GM23338 (cell line): ENCODE measurements at regions not wholly inside any gene's neighbourhood (a gene's known extent, or its start where the extent isn't known, plus 50 kb on each side); places are given as distances from the start of the nearest gene placed in this dataset.
A peak's percentile ranks its signal among the peaks of the same experiment; 100 is the strongest.

ENCODE experiments used
- ATAC-seq: fragments of 200-7000 bp; cut with Tn5 transposase; 3 replicates; pipeline ENCODE4 v1.9.1; 2020
- DNase-seq: peaks from one replicate; pipeline ENCODE4 v3.0.0-alpha.2; 2015; ENCODE audit warnings: low spot score
- H2AFZ ChIP-seq: fragments of 200-600 bp; sonication (generic); 2 replicates; pipeline ENCODE4 v1.8.0; 2016; ENCODE audit warnings: antibody characterized with exemption, mild to moderate bottlenecking, moderate library complexity
- H3F3A ChIP-seq: fragments of 200-600 bp; sonication (generic); replicated peaks from 2 replicates; pipeline ENCODE4 v1.8.0; 2017; ENCODE audit warnings: antibody characterized with exemption, mixed run types, low read depth
- H3K27ac ChIP-seq: fragments of 200-600 bp; sonication (generic); 2 replicates; pipeline ENCODE4 v1.6.1; 2016; ENCODE audit warnings: low read depth
- H3K27me3 ChIP-seq: fragments of 200-600 bp; sonication (generic); 2 replicates; pipeline ENCODE4 v1.8.0; 2016; ENCODE audit warnings: mild to moderate bottlenecking, mixed run types, moderate library complexity; ENCODE audit not compliant: insufficient read depth
- H3K36me3 ChIP-seq: fragments of 200-600 bp; sonication (generic); 2 replicates; pipeline ENCODE4 v1.8.0; 2016; ENCODE audit warnings: mild to moderate bottlenecking; ENCODE audit not compliant: insufficient read depth
- H3K4me1 ChIP-seq: fragments of 200-600 bp; sonication (generic); 2 replicates; pipeline ENCODE4 v1.8.0; 2016; ENCODE audit warnings: mild to moderate bottlenecking, moderate library complexity; ENCODE audit not compliant: insufficient read depth
- H3K4me2 ChIP-seq: fragments of 200-600 bp; sonication (generic); 2 replicates; pipeline ENCODE4 v1.7.1; 2017; ENCODE audit warnings: mixed run types
- H3K4me3 ChIP-seq: fragments of 200-600 bp; sonication (generic); 2 replicates; pipeline ENCODE4 v1.6.1; 2016; ENCODE audit warnings: mixed run types
- H3K79me2 ChIP-seq: fragments of 200-600 bp; sonication (generic); replicated peaks from 2 replicates; pipeline ENCODE4 v1.8.0; 2017; ENCODE audit warnings: mild to moderate bottlenecking; ENCODE audit not compliant: insufficient read depth
- H3K9me2 ChIP-seq: fragments of 200-600 bp; sonication (generic); 2 replicates; pipeline ENCODE4 v1.8.0; 2017; ENCODE audit not compliant: insufficient read depth
- H4K20me1 ChIP-seq: fragments of 200-600 bp; sonication (generic); replicated peaks from 2 replicates; pipeline ENCODE4 v1.8.0; 2017; ENCODE audit warnings: mild to moderate bottlenecking; ENCODE audit not compliant: insufficient read depth
- H3K27ac Mint-ChIP-seq: 2 replicates; pipeline ENCODE4 v1.8.0; 2020; ENCODE audit warnings: inconsistent platforms, mild to moderate bottlenecking, moderate library complexity, mixed read lengths
- H3K27me3 Mint-ChIP-seq: 3 replicates; pipeline ENCODE4 v1.8.0; 2022; ENCODE audit warnings: low read depth, mild to moderate bottlenecking, moderate library complexity, mixed read lengths, inconsistent platforms; ENCODE audit not compliant: insufficient read depth, poor library complexity
- H3K36me3 Mint-ChIP-seq: 3 replicates; pipeline ENCODE4 v1.8.0; 2021; ENCODE audit warnings: low read depth, mild to moderate bottlenecking, inconsistent platforms, moderate library complexity, mixed read lengths
- H3K4me1 Mint-ChIP-seq: 3 replicates; pipeline ENCODE4 v1.8.0; 2020; ENCODE audit warnings: mild to moderate bottlenecking, inconsistent platforms, mixed read lengths
- H3K4me3 Mint-ChIP-seq: 3 replicates; pipeline ENCODE4 v1.8.0; 2021; ENCODE audit warnings: moderate library complexity, mild to moderate bottlenecking, inconsistent platforms, mixed read lengths
- H3K9me3 Mint-ChIP-seq: 3 replicates; pipeline ENCODE4 v1.8.0; 2020; ENCODE audit warnings: moderate library complexity, mild to moderate bottlenecking, inconsistent platforms, mixed read lengths
- CREB1 ChIP-seq: fragments of 250-450 bp; sonication (Bioruptor Pico); IDR thresholded peaks from 2 replicates; pipeline ENCODE4 v1.5.0; 2020; ENCODE audit warnings: low read depth, mild to moderate bottlenecking, moderate library complexity
- CTCF ChIP-seq, 2 experiments: fragments of 200-600 bp in 1 of 2; sonication (generic) in 1 of 2; conservative IDR thresholded peaks; 2 replicates each; pipeline versions ENCODE4 v1.5.1 to v1.6.1; 2016 to 2017; ENCODE audit warnings: antibody characterized with exemption in 2 of 2, low read depth in 2 of 2, mild to moderate bottlenecking in 2 of 2, moderate library complexity in 1 of 2
- ETS1 ChIP-seq: IDR thresholded peaks from 2 replicates; pipeline ENCODE4 v1.6.1; 2016; ENCODE audit warnings: antibody characterized with exemption
- EZH2phosphoT487 ChIP-seq: fragments of 200-600 bp; sonication (generic); IDR thresholded peaks from one replicate; pipeline ENCODE4 v1.8.1; 2018; ENCODE audit warnings: antibody characterized with exemption; ENCODE audit not compliant: unreplicated experiment
- JUNB ChIP-seq: IDR thresholded peaks from one replicate; pipeline ENCODE4 v1.6.1; 2016; ENCODE audit warnings: antibody characterized with exemption; ENCODE audit not compliant: unreplicated experiment
- NANOG ChIP-seq: IDR thresholded peaks from 2 replicates; pipeline ENCODE4 v1.6.1; 2016; ENCODE audit warnings: antibody characterized with exemption, borderline replicate concordance
- POLR2AphosphoS5 ChIP-seq: IDR thresholded peaks from 2 replicates; pipeline ENCODE4 v1.6.1; 2016; ENCODE audit warnings: antibody characterized with exemption, low read depth
- STAT1 ChIP-seq: IDR thresholded peaks from one replicate; pipeline ENCODE4 v1.6.1; 2016; ENCODE audit warnings: antibody characterized with exemption; ENCODE audit not compliant: unreplicated experiment
- ZNF114 ChIP-seq: fragments of 250-450 bp; sonication (Bioruptor Pico); IDR thresholded peaks from 2 replicates; pipeline ENCODE4 v1.5.0; 2020; ENCODE audit warnings: mild to moderate bottlenecking, moderate library complexity
- ZNF462 ChIP-seq: fragments of 250-450 bp; sonication (Bioruptor Pico); IDR thresholded peaks from 2 replicates; pipeline ENCODE4 v1.5.0; 2020; ENCODE audit warnings: mild to moderate bottlenecking, moderate library complexity

- TF ChIP-seq ZNF462 (no peak), EZH2phosphoT487 (no peak), ETS1 (no peak), NANOG (no peak), POLR2AphosphoS5 (no peak), STAT1 (no peak), CREB1 (no peak), JUNB (no peak)
These were observed 81.0 kb downstream of the SAMD9 start (continued) for GRCh38 chr7:93036807-93037206.

- Mint-ChIP-seq H3K27ac (no peak overlapping the region), H3K9me3 (peaks cover 7% of the 10 kb centered on the region; the same call in 1 of the 3 replicates), H3K4me1 (peaks cover 25% of the 10 kb centered on the region), H3K4me3 (no peak overlapping the region), H3K27me3 (peaks cover 5% of the 10 kb centered on the region), H3K36me3 (no peaks in the 10 kb centered on the region)
- H3K27me3 ChIP-seq = no peaks in the 10 kb centered on the region
- no peaks in the 10 kb centered on the region for H4K20me1 ChIP-seq
- no peak overlapping the region for H3K27ac ChIP-seq
- TF ChIP-seq EZH2phosphoT487 (no peak), ZNF114 (CRISPR knock-in tag) (no peak), STAT1 (no peak), POLR2AphosphoS5 (no peak), CTCF (conservative IDR thresholded peaks at IDR 0.05; ENCODE audit: low read depth in 2 of 2) (0 out of 4 replicates have a peak, but pooled peaks of 1 of the 2 experiments have one; percentile 0)
- H3K36me3 ChIP-seq = no peaks in the 10 kb centered on the region
- no peak overlapping the region for H3K4me3 ChIP-seq
- no peaks in the 10 kb centered on the region; the same call in 1 of the 2 replicates for H3K9me2 ChIP-seq
- no peak overlapping the region for H3K4me2 ChIP-seq
- H3K4me1 ChIP-seq = peaks cover 4% of the 10 kb centered on the region; the same call in 1 of the 2 replicates
- H3F3A ChIP-seq = no peaks in the 10 kb centered on the region
- H2AFZ ChIP-seq = no peak overlapping the region
- peak; percentile 27; the same call in 1 of the 3 replicates for ATAC-seq
- no peak for DNase-seq
- no peaks in the 10 kb centered on the region for H3K79me2 ChIP-seq
These were observed 81.6 kb downstream of the SAMD9 start for GRCh38 chr7:93036149-93036640.
